Left ventricle myocardium inferior (tissue), 1 donor: ENCODE measurements at regions not wholly inside any gene's neighbourhood (a gene's known extent, or its start where the extent isn't known, plus 50 kb on each side); places are given as distances from the start of the nearest gene placed in this dataset.

Source experiments
- DNase-seq: peaks from one replicate; pipeline ENCODE4 v3.0.0-alpha.2; 2020
- H3K27ac ChIP-seq: fragments of 200-600 bp; replicated peaks from 2 replicates; pipeline ENCODE4 v1.8.0; 2021
- H3K27me3 ChIP-seq: fragments of 200-600 bp; 2 replicates; pipeline ENCODE4 v1.8.0; 2021; ENCODE audit warnings: low read depth
- H3K36me3 ChIP-seq: fragments of 200-600 bp; 2 replicates; pipeline ENCODE4 v1.8.0; 2021
- H3K4me1 ChIP-seq: fragments of 200-600 bp; 2 replicates; pipeline ENCODE4 v1.8.0; 2021
- H3K4me3 ChIP-seq: fragments of 200-600 bp; 2 replicates; pipeline ENCODE4 v1.8.0; 2021; ENCODE audit warnings: mild to moderate bottlenecking, moderate library complexity
- H3K9me3 ChIP-seq: fragments of 200-600 bp; replicated peaks from 2 replicates; pipeline ENCODE4 v1.8.0; 2021
- CTCF ChIP-seq: fragments of 200-600 bp; IDR thresholded peaks from 2 replicates; pipeline ENCODE4 v1.8.0; 2021; ENCODE audit warnings: antibody characterized with exemption, mild to moderate bottlenecking, borderline replicate concordance
- intact Hi-C: fragments of 100-400 bp; cut with micrococcal nuclease; formaldehyde crosslinking; loops from one replicate; pipeline ENCODE4 v1.11.0; 2022
- donor health status: DM: no; HTN: yes; CAD: no; lungs with severe emphysema.

- H3K4me1 ChIP-seq: peaks cover 11% of the 10 kb centered on the region
- intact Hi-C loops: no loop called here
- H3K27me3 ChIP-seq: peaks cover 9% of the 10 kb centered on the region
- H3K36me3 ChIP-seq: no peaks in the 10 kb centered on the region
- H3K4me3 ChIP-seq: no peak overlapping the region
- DNase-seq: no peak
- TF ChIP-seq CTCF: no peak
- no peak overlapping the region for H3K27ac ChIP-seq
- H3K9me3 ChIP-seq: peaks cover 4% of the 10 kb centered on the region
These were observed 59.4 kb upstream of the SORCS2 start for GRCh38 chr4:7132730-7133582.

DNA sequence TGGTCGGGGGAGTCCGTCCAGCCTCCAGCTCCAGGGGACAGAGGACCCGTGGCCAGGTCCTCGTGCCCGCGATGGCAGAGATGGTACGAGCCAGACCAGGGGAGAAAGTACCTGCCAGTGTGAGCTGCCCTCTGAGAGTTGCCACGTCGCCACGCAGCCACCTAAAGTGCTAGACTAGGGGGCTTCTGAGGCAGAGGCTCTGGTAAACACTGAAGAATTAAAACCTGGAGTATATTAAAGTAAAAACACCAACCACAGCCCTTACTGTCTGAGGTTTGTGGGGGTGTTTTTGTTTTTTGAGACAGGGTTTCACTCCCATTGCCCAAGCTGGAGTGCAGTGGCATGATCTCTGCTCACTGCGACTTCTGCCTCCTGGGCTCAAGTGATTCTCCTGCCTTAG lies 60.1 kb upstream of the SORCS2 start:
- Histone ChIP-seq H3K27ac (no peak overlapping the region), H3K4me3 (no peak overlapping the region), H3K4me1 (peaks cover 11% of the 10 kb centered on the region), H3K36me3 (no peaks in the 10 kb centered on the region), H3K9me3 (peaks cover 4% of the 10 kb centered on the region), H3K27me3 (peaks cover 9% of the 10 kb centered on the region)
- no peak for DNase-seq
- intact Hi-C loops: no loop called here
- no peak for TF ChIP-seq CTCF

DNA sequence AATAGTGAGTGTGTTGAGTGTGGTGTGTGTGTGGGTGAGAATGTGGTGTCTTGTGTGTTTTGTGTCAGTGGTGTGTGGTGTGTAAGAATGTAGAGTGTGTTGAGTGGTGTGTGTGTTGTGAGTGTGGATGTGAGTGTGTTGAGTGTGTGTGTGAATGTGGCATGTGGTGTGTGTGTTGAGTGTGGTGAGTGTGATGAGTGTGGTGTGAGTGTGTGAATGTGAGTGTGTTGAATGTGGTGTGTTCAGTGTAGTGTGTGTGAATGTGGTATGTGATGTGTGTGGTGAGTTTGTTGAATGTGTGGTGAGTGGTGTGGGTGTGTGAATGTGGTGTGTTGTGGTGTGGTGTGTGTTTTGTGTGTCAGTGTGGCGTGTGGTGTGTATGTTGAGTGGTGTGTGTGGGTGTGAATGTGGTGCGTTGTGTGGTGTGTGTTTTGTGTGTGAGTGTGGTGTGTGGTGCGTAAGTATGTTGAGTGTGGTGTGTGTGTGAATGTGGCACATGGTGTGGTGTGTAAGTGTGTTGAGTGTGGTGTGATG lies 60.8 kb upstream of the SORCS2 start:
- Histone ChIP-seq H3K4me1 (peaks cover 11% of the 10 kb centered on the region), H3K27me3 (peaks cover 9% of the 10 kb centered on the region), H3K27ac (no peak overlapping the region), H3K9me3 (peaks cover 4% of the 10 kb centered on the region), H3K36me3 (no peaks in the 10 kb centered on the region), H3K4me3 (no peak overlapping the region)
- intact Hi-C loops: no loop called here
- no peak for TF ChIP-seq CTCF
- no peak for DNase-seq

GRCh38 chr4:7130621-7131211 lies 61.6 kb upstream of the SORCS2 start:
- Histone ChIP-seq H3K27me3 (peaks cover 9% of the 10 kb centered on the region), H3K27ac (no peak overlapping the region), H3K4me1 (peaks cover 11% of the 10 kb centered on the region), H3K9me3 (peaks cover 4% of the 10 kb centered on the region), H3K4me3 (no peak overlapping the region), H3K36me3 (no peaks in the 10 kb centered on the region)
- DNase-seq: no peak
- TF ChIP-seq CTCF: no peak
- intact Hi-C loops: no loop called here

GRCh38 chr4:7129871-7130620 lies 62.2 kb upstream of the GRPEL1 start:
- no peak for TF ChIP-seq CTCF

More at GRCh38 chr4:7129871-7130620, 62.2 kb upstream of the GRPEL1 start:
- H3K27ac ChIP-seq: no peak overlapping the region
- H3K4me1 ChIP-seq: peaks cover 6% of the 10 kb centered on the region
- H3K9me3 ChIP-seq: peaks cover 4% of the 10 kb centered on the region
- no peak for DNase-seq
- intact Hi-C loops: no loop called here
- no peak overlapping the region for H3K4me3 ChIP-seq
- H3K36me3 ChIP-seq: no peaks in the 10 kb centered on the region
- H3K27me3 ChIP-seq: peaks cover 9% of the 10 kb centered on the region
